SH-SY5Y (cell line): ENCODE measurements at regions not wholly inside any gene's neighbourhood (a gene's known extent, or its start where the extent isn't known, plus 50 kb on each side); places are given as distances from the start of the nearest gene placed in this dataset.

ENCODE experiments used
- GATA2 ChIP-seq: IDR thresholded peaks from 2 replicates; pipeline ENCODE4 v1.6.1; 2011; ENCODE audit warnings: mild to moderate bottlenecking, low read depth, low read length
- GATA3 ChIP-seq: IDR thresholded peaks from 2 replicates; pipeline ENCODE4 v1.6.1; 2011; ENCODE audit warnings: low read depth, mild to moderate bottlenecking, low read length, moderate library complexity

DNA sequence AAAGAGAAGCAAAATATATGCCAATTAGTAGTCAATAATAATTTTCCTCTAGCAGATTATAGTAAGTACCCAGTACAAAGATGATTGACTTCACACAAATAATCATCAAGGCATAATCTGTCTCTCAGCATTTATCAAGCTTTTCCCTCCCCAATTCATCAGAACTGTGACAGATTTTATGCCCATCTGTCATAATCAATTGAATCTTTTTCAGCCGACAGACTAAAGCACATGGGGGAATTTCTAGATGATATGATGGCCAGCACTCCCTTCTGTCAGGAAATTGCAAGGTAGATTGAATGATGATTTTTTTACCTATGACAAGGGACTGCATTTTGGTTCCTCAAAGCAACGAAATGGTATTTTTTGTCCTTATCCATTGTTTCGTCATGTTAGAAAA, 227.1 kb upstream of the CYLC2 start:
- TF ChIP-seq GATA2, result no peak
- TF ChIP-seq GATA3, result no peak
